ENCODE measurements at regions not wholly inside any gene's neighbourhood (a gene's known extent, or its start where the extent isn't known, plus 50 kb on each side); places are given as distances from the start of the nearest gene placed in this dataset.
A peak's percentile ranks its signal among the peaks of the same experiment; 100 is the strongest.
"Not testable (repeated sequence)": the region's sequence is repeated elsewhere in the genome, so short reads cannot be mapped to it uniquely, and the experiment has no call there.

- no peak for FAIRE-seq
- 59 to 67% methylated on average over 9 of the region's 9 CpGs for WGBS, 2 donors
- no peaks in the 10 kb centered on the region for H3K36me3 ChIP-seq
- ATAC-seq: no peak
- H3K27me3 ChIP-seq: no peaks in the 10 kb centered on the region
- intact Hi-C loops (cut with DNase I): no loop called here
- no peaks in the 10 kb centered on the region for H3K4me1 ChIP-seq
- H3K27ac ChIP-seq: no peak overlapping the region
- no peaks in the 10 kb centered on the region for H3K9me3 ChIP-seq
- DNase-seq: no peak
- TF ChIP-seq CTCF (IDR thresholded peaks at IDR 0.05): no peak
- H3K4me3 ChIP-seq: no peak overlapping the region
These were observed 115.9 kb upstream of the FOXD4L5 start for GRCh38 chr9:65400886-65401285.

DNA sequence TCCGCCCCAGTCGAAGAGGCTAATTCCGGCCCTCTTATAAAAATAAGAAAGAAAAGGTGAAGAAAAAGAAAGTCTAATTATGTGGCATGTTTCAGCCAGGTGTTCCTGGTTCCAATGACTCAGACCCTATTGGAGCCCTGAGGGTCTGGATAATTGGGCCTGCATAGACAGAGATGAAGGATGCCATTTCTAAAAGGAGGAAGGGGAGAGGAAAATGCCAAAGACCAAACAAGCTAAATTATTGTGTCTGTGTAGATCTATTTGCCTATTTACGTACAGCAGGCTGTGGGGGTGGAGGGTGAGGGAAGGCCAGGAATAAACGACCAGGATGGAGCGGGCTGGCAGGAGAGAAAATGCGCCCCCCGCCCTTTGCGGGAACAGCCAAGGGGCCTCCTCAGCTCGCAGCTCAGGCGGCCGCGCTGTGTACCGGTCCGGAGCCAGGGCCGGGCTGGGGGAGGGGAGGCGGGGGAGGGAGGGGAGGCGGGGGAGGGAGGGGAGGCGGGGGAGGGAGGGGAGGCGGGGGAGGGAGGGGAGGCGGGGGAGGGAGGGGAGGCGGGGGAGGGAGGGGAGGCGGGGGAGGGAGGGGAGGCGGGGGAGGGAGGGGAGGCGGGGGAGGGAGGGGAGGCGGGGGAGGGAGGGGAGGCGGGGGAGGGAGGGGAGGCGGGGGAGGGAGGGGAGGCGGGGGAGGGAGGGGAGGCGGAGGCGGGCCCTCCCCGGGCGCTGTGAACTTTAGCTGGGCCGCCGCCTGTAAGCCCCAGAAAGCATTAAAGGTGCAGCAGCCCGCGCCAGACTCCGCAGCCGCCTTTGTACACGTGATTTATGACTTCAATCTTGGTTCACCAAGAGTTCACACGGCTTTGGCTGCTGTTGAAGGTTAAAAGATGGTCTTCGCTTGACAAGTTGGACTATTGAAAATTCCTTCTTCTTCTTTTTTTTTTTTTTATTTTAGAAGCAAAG, 113.0 kb upstream of the FOXD4L5 start:
- H3K27me3 ChIP-seq; intact Hi-C loops (cut with DNase I); DNase-seq; ATAC-seq; H3K4me3 ChIP-seq; H3K27ac ChIP-seq; H3K9me3 ChIP-seq; FAIRE-seq; H3K36me3 ChIP-seq; H3K4me1 ChIP-seq: not testable (repeated sequence)
- 78 to 83% methylated on average over 19 to 28 of the region's 42 CpGs for WGBS, 2 donors

DNA sequence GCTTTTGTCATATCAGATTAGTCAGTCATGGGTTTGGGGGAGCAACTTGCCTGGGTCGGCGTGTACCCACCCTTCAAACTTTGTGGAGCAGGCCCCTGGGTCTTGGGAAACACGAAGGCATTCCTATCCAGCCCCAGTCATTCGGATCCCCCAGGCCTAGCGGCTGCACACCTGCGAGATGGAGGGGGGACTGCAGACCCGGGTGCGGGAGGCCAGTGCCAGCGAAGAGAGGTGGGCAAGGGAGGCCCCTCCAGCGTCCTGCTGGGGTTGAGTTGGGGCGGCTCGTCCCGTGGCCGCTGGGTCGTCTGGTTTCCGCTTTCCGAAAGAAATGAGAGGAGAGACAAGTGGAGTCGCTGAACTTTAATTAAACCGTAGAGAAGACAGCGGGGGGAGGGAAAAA, 112.2 kb upstream of the FOXD4L5 start:
- DNase-seq; H3K4me3 ChIP-seq; ATAC-seq; intact Hi-C loops (cut with DNase I); FAIRE-seq; H3K4me1 ChIP-seq; H3K27ac ChIP-seq; H3K9me3 ChIP-seq; H3K36me3 ChIP-seq; H3K27me3 ChIP-seq: not testable (repeated sequence)
- WGBS, 2 donors: 72 to 75% methylated on average over 20 of the region's 20 CpGs

GRCh38 chr9:65396601-65397000, 111.6 kb upstream of the FOXD4L5 start:
- H3K36me3 ChIP-seq; DNase-seq; intact Hi-C loops (cut with DNase I); H3K27ac ChIP-seq; ATAC-seq; H3K4me3 ChIP-seq; H3K27me3 ChIP-seq; H3K9me3 ChIP-seq; FAIRE-seq; H3K4me1 ChIP-seq: not testable (repeated sequence)
- 52 to 70% methylated on average over 8 to 10 of the region's 10 CpGs for WGBS, 2 donors

GRCh38 chr9:65395789-65396188, 110.8 kb upstream of the FOXD4L5 start:
- H3K4me1 ChIP-seq; H3K9me3 ChIP-seq; intact Hi-C loops (cut with DNase I); H3K36me3 ChIP-seq; H3K27ac ChIP-seq; DNase-seq; ATAC-seq; FAIRE-seq; H3K27me3 ChIP-seq; H3K4me3 ChIP-seq: not testable (repeated sequence)
- 69 to 72% methylated on average over 11 to 14 of the region's 15 CpGs for WGBS, 2 donors

- H3K27ac ChIP-seq; H3K36me3 ChIP-seq; H3K4me1 ChIP-seq; H3K9me3 ChIP-seq; ATAC-seq; H3K27me3 ChIP-seq; FAIRE-seq; H3K4me3 ChIP-seq; intact Hi-C loops (cut with DNase I); DNase-seq: not testable (repeated sequence)
- 66 to 73% methylated on average over 14 to 21 of the region's 25 CpGs for WGBS, 2 donors
These were observed 110.1 kb upstream of the FOXD4L5 start for GRCh38 chr9:65395121-65395520.

DNA sequence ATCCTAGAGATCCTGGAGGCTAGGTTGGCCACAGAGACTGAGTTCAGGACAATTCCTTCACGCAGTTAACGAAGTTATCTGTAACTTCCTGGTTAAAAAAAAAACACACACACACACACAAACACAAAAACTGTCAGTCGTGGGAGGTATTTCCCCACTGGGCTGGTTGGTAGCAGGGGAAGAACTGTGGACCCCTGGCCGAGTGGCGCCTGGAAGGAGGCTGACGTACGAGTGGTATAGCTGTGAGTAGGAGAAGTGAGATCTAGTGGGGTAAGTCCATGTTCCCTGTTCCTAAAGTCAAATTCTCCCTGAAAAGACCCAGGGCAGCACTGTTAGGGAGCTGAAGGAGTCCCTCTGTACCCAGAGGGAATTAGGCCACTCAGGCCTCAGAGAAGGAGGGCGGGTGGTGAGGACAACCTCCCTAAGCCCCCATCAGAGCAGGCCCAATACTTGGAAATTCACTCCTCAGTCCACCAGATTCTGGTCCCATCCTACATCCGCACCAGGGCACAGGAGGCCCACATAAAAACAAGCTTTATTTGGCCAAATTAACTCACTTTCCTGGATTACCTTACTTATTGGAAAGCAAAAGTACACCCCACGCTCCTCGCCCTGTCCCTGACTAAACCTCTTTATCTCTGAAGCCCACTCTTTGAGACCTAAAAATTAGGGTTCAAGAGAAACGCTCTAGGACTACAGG, 108.3 kb upstream of the FOXD4L5 start:
- H3K9me3 ChIP-seq; FAIRE-seq; H3K4me3 ChIP-seq; intact Hi-C loops (cut with DNase I); H3K27ac ChIP-seq; ATAC-seq; DNase-seq; H3K27me3 ChIP-seq; H3K4me1 ChIP-seq; H3K36me3 ChIP-seq: not testable (repeated sequence)
- WGBS, 2 donors: 62 to 65% methylated on average over 11 to 12 of the region's 12 CpGs

GRCh38 chr9:65392611-65393010, 107.6 kb upstream of the FOXD4L5 start:
- H3K4me1 ChIP-seq; DNase-seq; H3K36me3 ChIP-seq; H3K4me3 ChIP-seq; H3K9me3 ChIP-seq; FAIRE-seq; intact Hi-C loops (cut with DNase I); H3K27me3 ChIP-seq; H3K27ac ChIP-seq; ATAC-seq: not testable (repeated sequence)
- WGBS, 2 donors: 58 to 64% methylated on average over 5 of the region's 6 CpGs

GRCh38 chr9:65389710-65390109, 104.7 kb upstream of the FOXD4L5 start:
- WGBS, 2 donors: 75 to 76% methylated on average over 15 to 17 of the region's 17 CpGs
- ATAC-seq: not testable (repeated sequence)

DNA sequence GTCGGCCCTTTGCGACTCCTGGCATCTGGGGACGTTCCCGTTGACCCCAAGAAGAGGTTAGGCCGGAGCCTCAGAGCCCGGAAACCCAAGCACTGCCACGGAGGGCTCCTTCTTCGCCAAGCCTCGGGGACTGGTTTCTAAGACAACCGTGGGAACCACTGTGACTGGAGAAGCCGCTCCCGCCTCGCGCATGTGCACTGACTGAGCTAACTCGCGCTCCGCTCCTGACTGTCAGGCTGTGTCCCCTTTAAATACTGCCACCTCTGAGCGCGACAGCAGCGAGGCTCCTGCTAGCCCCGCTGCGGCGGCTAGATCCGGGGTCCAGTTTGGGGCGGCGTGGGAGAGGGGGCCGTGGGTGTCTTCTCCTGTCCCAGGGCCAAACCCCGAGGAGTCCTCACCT, 104.2 kb upstream of the FOXD4L5 start:
- H3K36me3 ChIP-seq; H3K27me3 ChIP-seq; H3K9me3 ChIP-seq; H3K4me1 ChIP-seq; H3K4me3 ChIP-seq; DNase-seq; H3K27ac ChIP-seq; FAIRE-seq; intact Hi-C loops (cut with DNase I); ATAC-seq: not testable (repeated sequence)
- WGBS, 2 donors: 81 to 84% methylated on average over 25 to 28 of the region's 28 CpGs

More at GRCh38 chr9:65389710-65390109, 104.7 kb upstream of the FOXD4L5 start:
- H3K27ac ChIP-seq; H3K9me3 ChIP-seq; intact Hi-C loops (cut with DNase I); FAIRE-seq; H3K27me3 ChIP-seq; H3K4me3 ChIP-seq; H3K36me3 ChIP-seq; H3K4me1 ChIP-seq: not testable (repeated sequence)
- DNase-seq: peak in 3 of 6 donors; percentile 41 to 86 (median 85)

DNA sequence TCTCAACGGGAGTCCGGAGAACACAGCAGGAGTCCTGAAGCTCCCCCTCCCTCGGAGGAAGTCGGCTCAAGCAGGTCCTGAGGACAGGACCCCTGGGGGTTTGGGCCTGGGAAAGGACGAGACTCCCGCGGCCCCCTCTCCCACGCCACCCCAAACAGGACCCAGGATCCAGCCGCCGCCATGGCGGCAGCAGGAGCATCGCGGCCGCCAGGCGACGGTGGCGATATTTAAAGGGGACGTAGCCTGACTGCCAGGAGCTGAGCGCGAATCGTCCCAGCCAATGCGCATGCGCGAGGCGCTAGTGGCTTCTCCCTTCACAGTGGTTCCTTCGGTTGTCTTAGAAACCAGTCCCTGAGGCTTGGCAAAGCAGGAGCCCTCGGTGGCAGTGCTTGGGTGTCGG, 101.7 kb upstream of the FOXD4L5 start:
- 41 to 54% methylated on average over 26 to 28 of the region's 28 CpGs for WGBS, 2 donors
- intact Hi-C loops (cut with DNase I); FAIRE-seq: not testable (repeated sequence)

More for the DNA sequence above, 101.7 kb upstream of the FOXD4L5 start:
- Histone ChIP-seq H3K27ac (peak overlapping the region in 1 of 4 donors; percentile 11), H3K4me3 (peak overlapping the region in 1 of 4 donors; percentile 36)
- H3K9me3 ChIP-seq, H3K36me3 ChIP-seq, H3K4me1 ChIP-seq, H3K27me3 ChIP-seq: not testable (repeated sequence)
- ATAC-seq (peak; percentile 75 to 96 (median 90)), DNase-seq (peak; percentile 69 to 97 (median 84))
